GM13976 (cell line): ENCODE measurements at regions not wholly inside any gene's neighbourhood (a gene's known extent, or its start where the extent isn't known, plus 50 kb on each side); places are given as distances from the start of the nearest gene placed in this dataset.

Source experiments
- DNase-seq: peaks from one replicate; pipeline ENCODE4 v3.0.0; 2012; ENCODE audit warnings: low spot score
- in situ Hi-C: fragments of 300-500 bp; cut with MboI; formaldehyde crosslinking; loops from one replicate; pipeline ENCODE4 v1.12.0; 2022; ENCODE audit warnings: low sequenced_read_pairs, mixed read lengths, inconsistent platforms; ENCODE audit not compliant: unreplicated experiment
- TF ChIP-seq, protein P1 (sequence below): IDR thresholded peaks from 2 replicates; pipeline ENCODE4 v1.5.1; 2012; ENCODE audit warnings: borderline replicate concordance, mild to moderate bottlenecking; ENCODE audit not compliant: insufficient read depth; ENCODE audit errors: extremely low read depth, missing control alignments, control extremely low read depth

- TF ChIP-seq, protein P1, sequence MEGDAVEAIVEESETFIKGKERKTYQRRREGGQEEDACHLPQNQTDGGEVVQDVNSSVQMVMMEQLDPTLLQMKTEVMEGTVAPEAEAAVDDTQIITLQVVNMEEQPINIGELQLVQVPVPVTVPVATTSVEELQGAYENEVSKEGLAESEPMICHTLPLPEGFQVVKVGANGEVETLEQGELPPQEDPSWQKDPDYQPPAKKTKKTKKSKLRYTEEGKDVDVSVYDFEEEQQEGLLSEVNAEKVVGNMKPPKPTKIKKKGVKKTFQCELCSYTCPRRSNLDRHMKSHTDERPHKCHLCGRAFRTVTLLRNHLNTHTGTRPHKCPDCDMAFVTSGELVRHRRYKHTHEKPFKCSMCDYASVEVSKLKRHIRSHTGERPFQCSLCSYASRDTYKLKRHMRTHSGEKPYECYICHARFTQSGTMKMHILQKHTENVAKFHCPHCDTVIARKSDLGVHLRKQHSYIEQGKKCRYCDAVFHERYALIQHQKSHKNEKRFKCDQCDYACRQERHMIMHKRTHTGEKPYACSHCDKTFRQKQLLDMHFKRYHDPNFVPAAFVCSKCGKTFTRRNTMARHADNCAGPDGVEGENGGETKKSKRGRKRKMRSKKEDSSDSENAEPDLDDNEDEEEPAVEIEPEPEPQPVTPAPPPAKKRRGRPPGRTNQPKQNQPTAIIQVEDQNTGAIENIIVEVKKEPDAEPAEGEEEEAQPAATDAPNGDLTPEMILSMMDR: no peak
- DNase-seq: no peak
- in situ Hi-C loops: no loop called here
Measured at GRCh38 chr3:147794596-147794995, 385.4 kb downstream of the ZIC1 start.

DNA sequence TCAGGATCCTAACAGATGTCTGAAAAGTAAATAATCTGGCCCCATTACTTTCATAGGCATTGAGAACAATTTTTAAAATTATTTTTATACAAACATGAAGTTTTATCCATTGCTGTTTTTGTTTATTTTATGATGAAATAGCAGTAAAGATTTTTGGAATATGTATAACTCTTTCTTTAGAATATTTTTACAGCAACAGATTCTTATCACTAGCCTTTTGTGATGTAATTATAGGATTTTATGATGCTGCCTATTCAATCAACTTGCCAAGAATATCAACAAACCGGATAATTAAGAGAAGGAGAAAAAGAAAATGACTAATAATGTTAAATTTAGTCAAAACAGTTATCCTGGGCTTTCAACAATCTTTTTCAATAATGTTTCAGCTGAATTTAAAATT, 386.3 kb downstream of the ZIC1 start:
- TF ChIP-seq, protein P1: no peak
- DNase-seq: no peak
- in situ Hi-C loops: no loop called here

DNA sequence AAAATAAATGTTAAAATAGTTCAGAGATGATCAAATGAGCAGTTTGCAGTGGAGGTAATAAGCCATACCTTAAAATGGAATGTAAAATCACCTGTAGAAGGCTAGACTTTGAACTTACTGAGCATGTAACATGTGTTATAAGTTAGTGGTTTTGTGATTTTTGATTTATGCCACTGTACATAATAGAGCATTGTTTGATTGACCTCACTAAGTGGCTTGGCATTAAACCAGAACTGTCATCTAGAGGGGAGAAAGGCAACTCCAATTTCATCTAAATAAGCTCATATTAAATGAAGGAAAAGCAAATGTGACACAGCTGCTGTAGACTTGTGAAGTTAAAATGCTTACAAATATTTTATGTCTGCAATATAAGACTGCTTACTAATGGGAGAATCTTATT, 387.9 kb downstream of the ZIC1 start:
- DNase-seq: no peak
- in situ Hi-C loops: no loop called here

GRCh38 chr3:147799601-147800000, 390.4 kb downstream of the ZIC1 start:
- TF ChIP-seq, protein P1: no peak
- in situ Hi-C loops: no loop called here
- DNase-seq: no peak

More for the DNA sequence above, 387.9 kb downstream of the ZIC1 start:
- TF ChIP-seq, protein P1: no peak

- DNase-seq: no peak
- in situ Hi-C loops: no loop called here
- TF ChIP-seq, protein P1: no peak
Measured at GRCh38 chr3:147807776-147808175, 398.6 kb downstream of the ZIC1 start.

- TF ChIP-seq, protein P1: no peak
- DNase-seq: no peak
- in situ Hi-C loops: no loop called here
Measured at GRCh38 chr3:147809206-147809605, 400.0 kb downstream of the ZIC1 start.
